ENCODE measurements at regions not wholly inside any gene's neighbourhood (a gene's known extent, or its start where the extent isn't known, plus 50 kb on each side); places are given as distances from the start of the nearest gene placed in this dataset.

- TF ChIP-seq CTCF (IDR thresholded peaks at IDR 0.05) (no peak), POLR2A (IDR thresholded peaks at IDR 0.05) (no peak)
Measured at GRCh38 chr2:228479014-228479413, 297.5 kb upstream of the SPHKAP start.

All from vagina (tissue), 2 donors.